T-cell (primary cell): ENCODE measurements at regions not wholly inside any gene's neighbourhood (a gene's known extent, or its start where the extent isn't known, plus 50 kb on each side); places are given as distances from the start of the nearest gene placed in this dataset.
A peak's percentile ranks its signal among the peaks of the same experiment; 100 is the strongest.
"Not testable (repeated sequence)": the region's sequence is repeated elsewhere in the genome, so short reads cannot be mapped to it uniquely, and the experiment has no call there.

Source experiments
- ATAC-seq, 4 experiments: fragments of 200-7000 bp in 3 of 4; fragments of 150-1000 bp in 1 of 4; cut with Tn5 transposase; replicated peaks in 1 of 4; 1 replicate in 3 of 4; 2 replicates in 1 of 4; pipeline ENCODE4 v1.10.0; 2021; ENCODE audit warnings: moderate library complexity in 3 of 4, mild to moderate bottlenecking in 2 of 4, moderate number of reproducible peaks in 1 of 4
- CTCF ChIA-PET, 2 donors: fragments of 300-600 bp; sonication (Branson Sonifier 250); formaldehyde crosslinking; loops; one replicate each; lab custom pipeline; 2022; ENCODE audit warnings: antibody characterized with exemption in 2 of 2; lab: Charles Lee
- POLR2A ChIA-PET, 2 donors: fragments of 300-600 bp; sonication (Branson Sonifier 250); formaldehyde crosslinking; loops; one replicate each; lab custom pipeline; 2022; ENCODE audit warnings: antibody characterized with exemption in 2 of 2; lab: Charles Lee
- DNase-seq, 35 experiments: peaks; one replicate each; pipeline versions ENCODE4 v3.0.0 to v3.0.0-alpha.2; 2013 to 2023
- H3K27ac ChIP-seq: one replicate; pipeline ENCODE4 v1.5.1; 2013; ENCODE audit warnings: low read length
- H3K27me3 ChIP-seq, 2 experiments: replicated peaks in 1 of 2; 1 replicate in 1 of 2; 2 replicates in 1 of 2; pipeline versions ENCODE4 v1.6.1 to v1.7.0; 2013; ENCODE audit warnings: low read length in 1 of 2, mixed read lengths in 1 of 2; ENCODE audit not compliant: control insufficient read depth in 2 of 2, insufficient read depth in 2 of 2; ENCODE audit errors: extremely low read depth in 1 of 2
- H3K36me3 ChIP-seq, 2 donors: 1 replicate in 1 of 2; 2 replicates in 1 of 2; pipeline versions ENCODE4 v1.6.1 to v1.7.0; 2013; ENCODE audit warnings: low read length in 1 of 2; ENCODE audit not compliant: control insufficient read depth in 2 of 2, insufficient read depth in 1 of 2; ENCODE audit errors: extremely low read depth in 1 of 2
- H3K4me1 ChIP-seq, 2 experiments: 1 replicate in 1 of 2; 2 replicates in 1 of 2; pipeline versions ENCODE4 v1.6.1 to v1.7.0; 2013; ENCODE audit warnings: low read length in 2 of 2, mixed read lengths in 1 of 2; ENCODE audit not compliant: insufficient read depth in 2 of 2, control insufficient read depth in 1 of 2; ENCODE audit errors: extremely low read depth in 1 of 2
- H3K4me3 ChIP-seq, 2 donors: 1 replicate in 1 of 2; 2 replicates in 1 of 2; pipeline versions ENCODE4 v1.5.1 to v1.7.0; 2013; ENCODE audit warnings: mild to moderate bottlenecking in 2 of 2, low read length in 1 of 2, moderate library complexity in 1 of 2; ENCODE audit not compliant: control insufficient read depth in 1 of 2; ENCODE audit errors: extremely low read depth in 1 of 2
- H3K9me3 ChIP-seq: 2 replicates; pipeline ENCODE4 v1.7.0; 2013
- H3K27ac Mint-ChIP-seq, 2 donors: one replicate each; pipeline ENCODE4 v1.8.0; 2020 to 2021; ENCODE audit warnings: mild to moderate bottlenecking in 2 of 2, mixed read lengths in 2 of 2
- H3K27me3 Mint-ChIP-seq, 2 donors: one replicate each; pipeline ENCODE4 v1.8.0; 2021 to 2022; ENCODE audit warnings: mixed read lengths in 2 of 2
- H3K36me3 Mint-ChIP-seq: one replicate; pipeline ENCODE4 v1.8.0; 2021; ENCODE audit warnings: mixed read lengths
- H3K4me1 Mint-ChIP-seq, 3 donors: one replicate each; pipeline ENCODE4 v1.8.0; 2020 to 2022; ENCODE audit warnings: mixed read lengths in 3 of 3, mild to moderate bottlenecking in 1 of 3
- H3K4me3 Mint-ChIP-seq, 3 donors: one replicate each; pipeline ENCODE4 v1.8.0; 2020 to 2022; ENCODE audit warnings: mild to moderate bottlenecking in 3 of 3, mixed read lengths in 3 of 3, moderate library complexity in 3 of 3
- H3K9me3 Mint-ChIP-seq, 3 donors: one replicate each; pipeline ENCODE4 v1.8.0; 2020 to 2022; ENCODE audit warnings: mixed read lengths in 3 of 3
- WGBS: methylation state at CpG from one replicate; pipeline ENCODE4 v1.1.5; 2013; ENCODE audit warnings: missing lambda C conversion rate; ENCODE audit not compliant: insufficient coverage; 5-methylcytosine and 5-hydroxymethylcytosine counted together

DNA sequence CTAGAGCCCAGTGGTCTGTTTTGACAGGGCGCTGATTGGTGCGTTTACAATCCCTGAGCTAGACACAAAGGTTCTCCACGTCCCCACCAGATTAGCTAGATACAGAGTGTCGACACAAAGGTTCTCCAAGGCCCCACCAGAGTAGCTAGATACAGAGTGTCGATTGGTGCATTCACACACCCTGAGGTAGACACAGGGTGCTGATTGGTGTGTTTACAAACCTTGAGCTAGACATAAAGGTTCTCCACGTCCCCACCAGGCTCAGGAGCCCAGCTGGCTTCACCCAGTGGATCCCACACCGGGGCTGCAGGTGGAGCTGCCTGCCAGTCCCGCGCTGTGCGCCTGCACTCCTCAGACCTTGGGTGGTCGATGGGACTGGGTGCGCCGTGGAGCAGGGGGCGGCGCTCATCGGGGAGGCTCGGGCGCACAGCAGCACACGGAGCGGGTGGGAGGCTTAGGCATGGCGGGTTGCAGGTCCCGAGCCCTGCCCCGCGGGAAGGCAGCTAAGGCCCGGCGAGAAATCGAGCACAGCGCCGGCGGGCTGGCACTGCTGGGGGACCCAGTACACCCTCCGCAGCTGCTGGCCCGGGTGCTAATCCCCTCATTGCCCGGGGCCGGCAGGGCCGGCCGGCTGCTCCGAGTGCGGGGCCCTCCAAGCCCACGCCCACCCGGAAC is 122.0 kb upstream of the ANKH start:
- Histone ChIP-seq H3K27ac (peak overlapping the region; percentile 89), H3K4me3 (peak overlapping the region; percentile 73 to 82)
- peaks cover 11 to 20% (median 13%) of the 10 kb centered on the region in 3 donors for H3K4me1 Mint-ChIP-seq
- H3K36me3 Mint-ChIP-seq, H3K4me1 ChIP-seq, ATAC-seq, H3K9me3 ChIP-seq, H3K27me3 Mint-ChIP-seq, H3K27me3 ChIP-seq, H3K36me3 ChIP-seq, H3K9me3 Mint-ChIP-seq: not testable (repeated sequence)
- peak overlapping the region; percentile 92 to 97 (median 93) for H3K4me3 Mint-ChIP-seq
- 94% methylated on average over 11 of the region's 40 CpGs for WGBS
- peak overlapping the region; percentile 96 for H3K27ac Mint-ChIP-seq
- ChIA-PET POLR2A (interaction anchor here in 1 of 2 donors (1.1 to 1.8 kb wide), 2 partner anchors 10 to 291 kb away, joined by 3 to 9 read pairs; no protein-coding TSS in a partner anchor), CTCF (interaction anchor here (0.7 to 2.0 kb wide), 11 partner anchors 9 to 708 kb away, joined by 3 to 23 read pairs (median 5); partner anchors contain the start of gene ANKH (in 1 of the 2))
- DNase-seq = peak in 20 of 35 experiments; percentile 2 to 58 (median 15)

- not testable (repeated sequence) for H3K36me3 Mint-ChIP-seq, H3K9me3 Mint-ChIP-seq, H3K27me3 ChIP-seq, H3K36me3 ChIP-seq, H3K27me3 Mint-ChIP-seq, H3K9me3 ChIP-seq, H3K4me1 ChIP-seq
- Mint-ChIP-seq H3K27ac (peak overlapping the region; percentile 96), H3K4me1 (peaks cover 11 to 18% (median 13%) of the 10 kb centered on the region in 3 donors), H3K4me3 (peak overlapping the region; percentile 92 to 97 (median 93))
- H3K27ac ChIP-seq = peak overlapping the region; percentile 89
- DNase-seq = peak; percentile 32 to 92 (median 70)
- ChIA-PET CTCF (interaction anchor here (0.5 to 2.0 kb wide), 22 partner anchors 8 to 707 kb away, joined by 3 to 23 read pairs (median 4); partner anchors contain the start of gene ANKH (in 1 of the 2)), POLR2A (interaction anchor here in 1 of 2 donors (0.7 to 1.8 kb wide), 4 partner anchors 10 to 290 kb away, joined by 3 to 9 read pairs (median 4); no protein-coding TSS in a partner anchor)
- 7% methylated on average over 23 of the region's 28 CpGs for WGBS
- peak; percentile 95 to 100 (median 98) for ATAC-seq
- H3K4me3 ChIP-seq = peak overlapping the region; percentile 73 to 82
Observed at GRCh38 chr5:14992751-14993458, 121.3 kb upstream of the ANKH start.

DNA sequence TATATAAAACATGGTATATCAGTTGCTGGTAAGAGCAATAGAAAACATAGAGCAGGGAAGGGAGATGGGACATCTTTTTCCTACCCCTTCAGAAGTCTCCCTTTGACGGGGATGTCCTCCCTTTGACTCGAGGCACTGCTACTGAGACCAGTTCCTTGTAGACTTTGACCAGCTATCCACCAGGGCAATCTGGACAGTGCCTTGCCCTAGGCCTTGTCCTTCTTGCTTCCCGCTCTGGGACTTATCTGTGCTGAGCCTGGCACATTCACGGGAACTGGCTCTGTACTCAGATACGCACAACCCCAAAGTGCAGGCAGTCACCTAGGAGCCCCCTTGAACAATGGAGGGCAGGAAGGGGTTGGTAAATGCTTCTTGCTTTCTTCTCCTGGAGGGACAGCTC is 116.6 kb upstream of the ANKH start:
- Histone ChIP-seq H3K27ac (no peak overlapping the region), H3K27me3 (no peaks in the 10 kb centered on the region), H3K36me3 (no peaks in the 10 kb centered on the region), H3K4me1 (peaks cover 19 to 22% of the 10 kb centered on the region in 2 experiments), H3K9me3 (no peaks in the 10 kb centered on the region), H3K4me3 (no peak overlapping the region)
- ChIA-PET POLR2A (interaction anchor here in 1 of 2 donors (0.5 kb wide), 1 partner anchor 20 kb away, joined by 3 read pairs; no protein-coding TSS in a partner anchor), CTCF (no interaction called here)
- no peaks in the 10 kb centered on the region for H3K36me3 Mint-ChIP-seq
- H3K4me3 Mint-ChIP-seq = no peak overlapping the region
- H3K27ac Mint-ChIP-seq = no peak overlapping the region
- no peaks in the 10 kb centered on the region for H3K9me3 Mint-ChIP-seq
- no peak for ATAC-seq
- no peaks in the 10 kb centered on the region for H3K27me3 Mint-ChIP-seq
- H3K4me1 Mint-ChIP-seq = peaks cover 29 to 35% (median 31%) of the 10 kb centered on the region in 3 donors
- 90% methylated on average over 5 of the region's 5 CpGs for WGBS
- no peak for DNase-seq

GRCh38 chr5:14986413-14986812 is 114.8 kb upstream of the ANKH start:
- H3K4me3 Mint-ChIP-seq = no peak overlapping the region
- H3K9me3 Mint-ChIP-seq = peaks cover 0 to 3% (median 0%) of the 10 kb centered on the region in 3 donors
- H3K9me3 ChIP-seq = no peaks in the 10 kb centered on the region
- WGBS = no CpG with 5 or more reads among the region's 3 CpGs
- no peak overlapping the region for H3K27ac Mint-ChIP-seq
- ChIA-PET POLR2A (no interaction called here), CTCF (interaction anchor here (0.7 to 1.7 kb wide), 2 partner anchors 17 to 18 kb away, joined by 3 to 6 read pairs; no protein-coding TSS in a partner anchor)
- H3K36me3 Mint-ChIP-seq = no peaks in the 10 kb centered on the region
- H3K27me3 ChIP-seq = no peaks in the 10 kb centered on the region
- ATAC-seq = no peak
- peaks cover 22 to 27% (median 24%) of the 10 kb centered on the region in 3 donors for H3K4me1 Mint-ChIP-seq
- H3K4me1 ChIP-seq = peaks cover 17 to 19% of the 10 kb centered on the region in 2 experiments
- no peaks in the 10 kb centered on the region for H3K27me3 Mint-ChIP-seq
- DNase-seq = no peak
- H3K4me3 ChIP-seq = no peak overlapping the region
- no peak overlapping the region for H3K27ac ChIP-seq
- H3K36me3 ChIP-seq = no peaks in the 10 kb centered on the region

- DNase-seq = peak in 28 of 35 experiments; percentile 3 to 56 (median 22)
Observed at GRCh38 chr5:14983666-14984441, 112.3 kb upstream of the ANKH start.

More at GRCh38 chr5:14983666-14984441, 112.3 kb upstream of the ANKH start:
- no peaks in the 10 kb centered on the region for H3K36me3 ChIP-seq
- H3K4me3 ChIP-seq = no peak overlapping the region
- peaks cover 0 to 4% of the 10 kb centered on the region in 2 donors for H3K27me3 Mint-ChIP-seq
- ATAC-seq = peak; percentile 87 to 99 (median 98)
- ChIA-PET CTCF (interaction anchor here (0.5 to 1.1 kb wide), 5 partner anchors 9 to 322 kb away, joined by 3 to 9 read pairs (median 5); no protein-coding TSS in a partner anchor), POLR2A (no interaction called here)
- H3K27ac ChIP-seq = no peak overlapping the region
- no peaks in the 10 kb centered on the region for H3K27me3 ChIP-seq
- peaks cover 0 to 3% (median 0%) of the 10 kb centered on the region in 3 donors for H3K9me3 Mint-ChIP-seq
- no peak overlapping the region for H3K4me3 Mint-ChIP-seq
- H3K9me3 ChIP-seq = no peaks in the 10 kb centered on the region
- WGBS = no CpG with 5 or more reads among the region's 6 CpGs
- H3K4me1 ChIP-seq = peaks cover 17 to 19% of the 10 kb centered on the region in 2 experiments
- H3K4me1 Mint-ChIP-seq = peaks cover 22 to 27% (median 24%) of the 10 kb centered on the region in 3 donors
- peak overlapping the region; percentile 41 to 54 for H3K27ac Mint-ChIP-seq
- H3K36me3 Mint-ChIP-seq = no peaks in the 10 kb centered on the region
